LNCaP clone FGC (cell line): ENCODE measurements at regions not wholly inside any gene's neighbourhood (a gene's known extent, or its start where the extent isn't known, plus 50 kb on each side); places are given as distances from the start of the nearest gene placed in this dataset.

Experiments used
- DNase-seq: peaks from one replicate; pipeline ENCODE4 v3.0.0-alpha.2; 2011; ENCODE audit warnings: low read depth
- H3K4me3 ChIP-seq: 2 replicates; pipeline ENCODE4 v1.5.1; 2011; ENCODE audit warnings: mild to moderate bottlenecking, low read depth, low read length, control low read depth
- CTCF ChIP-seq: IDR thresholded peaks from 2 replicates; pipeline ENCODE4 v1.5.1; 2012; ENCODE audit warnings: mild to moderate bottlenecking; ENCODE audit not compliant: control insufficient read depth, insufficient read depth; ENCODE audit errors: extremely low read depth

- TF ChIP-seq CTCF, result peak; percentile 49
- peak; percentile 13 for DNase-seq
- no peak overlapping the region for H3K4me3 ChIP-seq
These were observed 157.8 kb downstream of the RELL1 start for GRCh38 chr4:37528166-37528885.

DNA sequence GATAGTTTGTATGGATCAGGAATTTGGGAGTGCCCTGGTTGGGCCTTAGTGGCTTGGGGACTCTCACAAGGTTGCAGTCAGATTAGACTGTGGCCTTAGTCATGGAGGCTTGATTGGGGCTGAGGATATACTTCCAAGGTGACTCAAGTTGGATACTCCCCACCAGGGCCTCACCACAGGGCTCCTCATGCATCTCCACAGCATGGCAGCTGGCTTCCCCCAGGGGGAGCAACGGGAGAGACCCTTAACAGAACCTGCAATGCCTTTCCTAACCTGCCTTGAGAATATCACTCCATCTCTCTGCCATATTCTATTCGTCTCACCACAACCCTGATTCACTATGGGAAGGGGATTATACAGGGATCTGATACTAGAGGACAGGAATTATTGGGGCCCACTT lies 161.9 kb downstream of the RELL1 start:
- no peak for TF ChIP-seq CTCF
- no peak overlapping the region for H3K4me3 ChIP-seq
- no peak for DNase-seq

DNA sequence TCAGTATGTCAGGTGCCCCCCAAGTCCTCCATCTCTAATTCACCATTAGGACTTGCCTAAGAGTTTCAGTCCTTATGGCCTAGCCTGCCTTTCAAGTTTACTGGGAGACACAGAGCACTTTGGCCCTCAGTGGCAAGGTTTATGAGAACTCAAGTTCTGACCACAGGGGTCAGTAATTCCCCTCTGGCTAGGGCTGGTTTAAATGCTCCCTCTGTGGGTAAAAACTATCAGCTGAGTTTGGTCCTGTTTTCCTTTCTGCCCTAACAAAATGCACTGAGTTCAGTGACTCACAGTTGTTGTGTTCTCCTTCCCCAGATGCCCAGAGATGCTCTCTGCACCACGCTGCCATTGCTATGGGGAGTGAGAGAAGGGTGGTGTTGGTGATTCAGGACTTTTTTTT lies 163.2 kb downstream of the RELL1 start:
- H3K4me3 ChIP-seq, result no peak overlapping the region
- no peak for TF ChIP-seq CTCF
- DNase-seq, result no peak

DNA sequence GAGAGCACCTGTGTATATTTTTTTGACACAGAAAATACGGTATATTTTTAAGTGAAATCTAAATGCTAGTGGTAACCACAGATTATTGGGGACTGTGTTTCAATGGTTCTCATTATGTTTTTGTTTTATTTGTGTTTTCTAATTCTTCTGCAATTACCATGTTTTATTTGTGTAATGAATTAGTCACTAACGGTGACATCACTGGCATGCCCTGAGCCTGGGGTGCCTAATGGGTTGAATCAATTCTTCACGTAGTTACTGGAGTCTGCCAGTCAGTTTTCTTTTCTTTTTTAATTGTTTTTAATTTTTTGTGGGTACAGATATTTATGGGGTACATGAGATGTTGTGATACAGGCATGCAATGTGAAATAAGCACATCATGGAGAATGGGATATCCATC lies 168.8 kb downstream of the RELL1 start:
- no peak for TF ChIP-seq CTCF
- no peak for DNase-seq
- no peak overlapping the region for H3K4me3 ChIP-seq

GRCh38 chr4:37516057-37516775 lies 170.0 kb downstream of the RELL1 start:
- no peak for TF ChIP-seq CTCF
- DNase-seq, result no peak
- no peak overlapping the region for H3K4me3 ChIP-seq

GRCh38 chr4:37510626-37511025 lies 175.6 kb downstream of the RELL1 start:
- no peak for TF ChIP-seq CTCF
- no peak for DNase-seq

More at GRCh38 chr4:37510626-37511025, 175.6 kb downstream of the RELL1 start:
- H3K4me3 ChIP-seq, result no peak overlapping the region
